Ovary (tissue), 7 donors: ENCODE measurements at regions not wholly inside any gene's neighbourhood (a gene's known extent, or its start where the extent isn't known, plus 50 kb on each side); places are given as distances from the start of the nearest gene placed in this dataset.

Source experiments
- DNase-seq, 5 donors: peaks; one replicate each; pipeline ENCODE4 v3.0.0-alpha.2; 2019 to 2020
- H3K27ac ChIP-seq, 2 donors: fragments of 200-600 bp; one replicate each; pipeline versions ENCODE4 v1.5.1 to v1.8.0; 2019 to 2022
- H3K27me3 ChIP-seq: fragments of 200-600 bp; one replicate; pipeline ENCODE4 v1.8.0; 2022
- H3K36me3 ChIP-seq: fragments of 200-600 bp; sonication (generic); one replicate; pipeline ENCODE4 v1.5.1; 2019
- H3K4me1 ChIP-seq: one replicate; pipeline ENCODE4 v1.8.1; 2013; ENCODE audit warnings: mild to moderate bottlenecking, moderate library complexity; ENCODE audit not compliant: insufficient read depth
- H3K4me3 ChIP-seq: fragments of 200-600 bp; sonication (generic); one replicate; pipeline ENCODE4 v1.5.1; 2017
- H3K9me3 ChIP-seq, 2 donors: fragments of 200-600 bp in 1 of 2; sonication (generic) in 1 of 2; one replicate each; pipeline versions ENCODE4 v1.5.1 to v1.8.1; 2013 to 2019; ENCODE audit warnings: mild to moderate bottlenecking in 1 of 2, moderate library complexity in 1 of 2
- EP300 ChIP-seq: sonication (generic); formaldehyde crosslinking; IDR thresholded peaks from one replicate; pipeline ENCODE4 v1.6.1; 2017; ENCODE audit warnings: antibody characterized with exemption
- POLR2A ChIP-seq: fragments of 450-650 bp; IDR thresholded peaks from one replicate; pipeline ENCODE4 v1.6.1; 2017; ENCODE audit warnings: antibody characterized with exemption, mild to moderate bottlenecking, moderate library complexity
- WGBS, 3 donors: extraction: QIAGEN DNeasy Blood & Tissue Kit in 1 of 3; methylation state at CpG; one replicate each; pipeline versions ENCODE4 v1.1.5 to v1.1.7; 2013 to 2017; 5-methylcytosine and 5-hydroxymethylcytosine counted together
- intact Hi-C, 4 donors: fragments of 100-400 bp; cut with DNase I; formaldehyde crosslinking; loops; one replicate each; pipeline versions ENCODE4 v1.11.0 to v1.15.1; 2022 to 2023
- TF ChIP-seq, protein P1 (sequence below), 3 donors: fragments of 450-650 bp in 2 of 3; fragments of 200-600 bp in 1 of 3; IDR thresholded peaks; one replicate each; pipeline versions ENCODE4 v1.5.1 to v1.8.0; 2016 to 2022; ENCODE audit warnings: antibody characterized with exemption in 3 of 3, mild to moderate bottlenecking in 1 of 3
- donor health status: DM: no; HTN: no; CAD: no; lungs with moderate emphysema.
- donor health status: DM: no; HTN: no; CAD: no.
- donor health status: Bipolar disorder and iron deficiency.
- donor health status: DM: no; HTN: no; CAD: no.
- donor health status: DM: yes; HTN: yes; CAD: no.

GRCh38 chr6:74054190-74054589, 358.2 kb downstream of the CD109 start:
- Histone ChIP-seq H3K27me3 (no peaks in the 10 kb centered on the region), H3K9me3 (no peaks in the 10 kb centered on the region), H3K36me3 (no peaks in the 10 kb centered on the region), H3K4me1 (no peaks in the 10 kb centered on the region), H3K4me3 (no peak overlapping the region), H3K27ac (no peak overlapping the region)
- intact Hi-C loops: no loop called here
- no peak for DNase-seq
- TF ChIP-seq EP300: no peak
- TF ChIP-seq, protein P1, sequence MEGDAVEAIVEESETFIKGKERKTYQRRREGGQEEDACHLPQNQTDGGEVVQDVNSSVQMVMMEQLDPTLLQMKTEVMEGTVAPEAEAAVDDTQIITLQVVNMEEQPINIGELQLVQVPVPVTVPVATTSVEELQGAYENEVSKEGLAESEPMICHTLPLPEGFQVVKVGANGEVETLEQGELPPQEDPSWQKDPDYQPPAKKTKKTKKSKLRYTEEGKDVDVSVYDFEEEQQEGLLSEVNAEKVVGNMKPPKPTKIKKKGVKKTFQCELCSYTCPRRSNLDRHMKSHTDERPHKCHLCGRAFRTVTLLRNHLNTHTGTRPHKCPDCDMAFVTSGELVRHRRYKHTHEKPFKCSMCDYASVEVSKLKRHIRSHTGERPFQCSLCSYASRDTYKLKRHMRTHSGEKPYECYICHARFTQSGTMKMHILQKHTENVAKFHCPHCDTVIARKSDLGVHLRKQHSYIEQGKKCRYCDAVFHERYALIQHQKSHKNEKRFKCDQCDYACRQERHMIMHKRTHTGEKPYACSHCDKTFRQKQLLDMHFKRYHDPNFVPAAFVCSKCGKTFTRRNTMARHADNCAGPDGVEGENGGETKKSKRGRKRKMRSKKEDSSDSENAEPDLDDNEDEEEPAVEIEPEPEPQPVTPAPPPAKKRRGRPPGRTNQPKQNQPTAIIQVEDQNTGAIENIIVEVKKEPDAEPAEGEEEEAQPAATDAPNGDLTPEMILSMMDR (IDR thresholded peaks at IDR 0.05): no peak
- TF ChIP-seq POLR2A: no peak

- Histone ChIP-seq H3K27ac (no peak overlapping the region), H3K9me3 (no peaks in the 10 kb centered on the region), H3K4me1 (no peaks in the 10 kb centered on the region), H3K27me3 (no peaks in the 10 kb centered on the region), H3K36me3 (no peaks in the 10 kb centered on the region), H3K4me3 (no peak overlapping the region)
- DNase-seq: no peak
- intact Hi-C loops: no loop called here
- TF ChIP-seq POLR2A: no peak
- TF ChIP-seq, protein P1 (IDR thresholded peaks at IDR 0.05): no peak
- no peak for TF ChIP-seq EP300
- 56 to 70% (median 64%) methylated on average over 3 of the region's 3 CpGs for WGBS, 3 donors
Observed at GRCh38 chr6:74050921-74051320, 354.9 kb downstream of the CD109 start.

DNA sequence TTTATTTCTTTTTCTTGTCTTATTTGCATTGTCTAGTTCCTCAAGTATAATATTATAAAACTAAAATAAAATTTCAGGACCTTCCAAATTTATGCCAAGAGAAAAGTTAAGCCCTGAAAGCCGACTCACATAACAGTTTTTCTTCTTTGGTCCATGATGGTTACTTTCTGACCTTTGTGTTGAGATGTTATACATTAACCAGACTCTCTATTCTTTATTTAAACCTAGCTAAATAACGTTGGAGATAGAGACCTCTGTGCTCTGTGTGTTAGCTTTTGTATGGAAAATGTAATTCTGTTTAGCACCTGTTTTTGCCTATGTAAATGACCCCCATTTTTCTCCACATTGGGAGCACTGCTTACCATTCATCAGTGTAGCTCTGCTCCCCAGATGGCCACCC, 352.4 kb downstream of the CD109 start:
- DNase-seq: no peak
- Histone ChIP-seq H3K4me1 (no peaks in the 10 kb centered on the region), H3K9me3 (no peaks in the 10 kb centered on the region), H3K36me3 (no peaks in the 10 kb centered on the region), H3K4me3 (no peak overlapping the region), H3K27ac (no peak overlapping the region), H3K27me3 (no peaks in the 10 kb centered on the region)
- TF ChIP-seq, protein P1 (IDR thresholded peaks at IDR 0.05): no peak
- TF ChIP-seq POLR2A (no peak), EP300 (no peak)
- 63 to 70% (median 65%) methylated on average over 2 of the region's 2 CpGs for WGBS, 3 donors
- intact Hi-C loops: no loop called here

DNA sequence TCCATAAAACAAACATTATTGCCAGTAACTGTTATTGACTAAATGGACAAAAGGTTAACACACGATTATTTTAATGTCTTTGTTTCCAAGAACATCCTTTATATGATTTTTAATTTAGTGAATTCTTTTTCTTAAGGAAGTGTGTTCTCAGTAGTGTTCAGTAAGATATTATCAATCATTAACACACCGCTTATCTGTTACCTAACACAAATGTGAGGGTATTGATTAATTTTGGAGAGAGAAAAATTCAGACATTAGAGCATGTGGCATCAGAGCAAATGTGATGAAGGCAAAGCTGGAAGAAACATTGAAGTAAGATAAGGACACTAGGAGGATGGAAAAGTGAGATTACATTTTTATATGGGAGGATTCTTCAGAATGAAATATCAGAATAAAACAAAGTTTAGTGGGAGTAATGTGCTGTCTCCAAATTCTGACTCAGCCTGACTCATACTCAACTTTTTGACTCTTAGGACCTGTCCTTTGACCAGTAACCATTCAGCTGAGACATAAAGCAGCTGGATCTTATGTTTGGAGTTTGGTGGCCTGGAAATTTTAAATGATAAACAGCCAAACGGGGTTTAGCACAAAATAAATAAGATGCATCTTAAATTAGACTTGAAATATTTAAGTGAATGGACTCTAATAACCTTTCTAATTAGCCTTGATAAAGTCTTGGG, 348.6 kb downstream of the CD109 start:
- Histone ChIP-seq H3K4me1 (no peaks in the 10 kb centered on the region), H3K4me3 (no peak overlapping the region), H3K36me3 (no peaks in the 10 kb centered on the region), H3K9me3 (no peaks in the 10 kb centered on the region), H3K27ac (no peak overlapping the region), H3K27me3 (no peaks in the 10 kb centered on the region)
- 39 to 46% (median 44%) methylated on average over 3 of the region's 3 CpGs for WGBS, 3 donors
- TF ChIP-seq, protein P1 (IDR thresholded peaks at IDR 0.05): no peak
- TF ChIP-seq POLR2A (no peak), EP300 (no peak)
- intact Hi-C loops: no loop called here
- no peak for DNase-seq
